ENCODE measurements at regions not wholly inside any gene's neighbourhood (a gene's known extent, or its start where the extent isn't known, plus 50 kb on each side); places are given as distances from the start of the nearest gene placed in this dataset.

- H2AK5ac ChIP-seq (ENCODE audit: low read length, severe bottlenecking): no peak overlapping the region
- 93% methylated on average over 3 of the region's 4 CpGs for WGBS
- no peak overlapping the region for H2BK15ac ChIP-seq (ENCODE audit: low read depth, poor library complexity, severe bottlenecking)
- peak overlapping the region in 1 of 2 experiments; percentile 15 for H2BK12ac ChIP-seq (ENCODE audit: low read length in 2 of 2)
- H3K27me3 ChIP-seq (ENCODE audit: control insufficient read depth in 1 of 2, insufficient read depth in 1 of 2, low read length in 2 of 2): no peaks in the 10 kb centered on the region
- H4K8ac ChIP-seq (ENCODE audit: low read length): no peak overlapping the region
- H3K4ac ChIP-seq (ENCODE audit: low read depth in 1 of 2, low read length in 2 of 2): no peak overlapping the region
- H3K27ac ChIP-seq (ENCODE audit: low read length, poor library complexity, severe bottlenecking): peak overlapping the region; percentile 33
- H4K91ac ChIP-seq (ENCODE audit: low read length): no peak overlapping the region
- H3K18ac ChIP-seq (ENCODE audit: low read depth in 1 of 2, low read length in 2 of 2): no peak overlapping the region
- H3K9me3 ChIP-seq (ENCODE audit: control insufficient read depth, low read length): no peaks in the 10 kb centered on the region
- no peak overlapping the region for H2AFZ ChIP-seq (ENCODE audit: low read depth, low read length)
- no peak overlapping the region for H3K14ac ChIP-seq (ENCODE audit: low read length in 2 of 2)
- no peak overlapping the region for H3K4me2 ChIP-seq (ENCODE audit: low read length, poor library complexity, severe bottlenecking)
- peak; percentile 61 for DNase-seq
- H2BK120ac ChIP-seq (ENCODE audit: low read depth, low read length): no peak overlapping the region
- H3K36me3 ChIP-seq (ENCODE audit: control insufficient read depth in 1 of 2, insufficient read depth in 2 of 2, low read depth in 1 of 2, low read length in 2 of 2): peaks cover 25 to 47% of the 10 kb centered on the region in 2 experiments
- H3K79me1 ChIP-seq (replicated peaks; ENCODE audit: low read length, poor library complexity, severe bottlenecking): peaks cover 13% of the 10 kb centered on the region
- peaks cover 22% of the 10 kb centered on the region for H3K4me1 ChIP-seq (ENCODE audit: control insufficient read depth, insufficient read depth, low read depth, low read length)
- H3K9ac ChIP-seq (ENCODE audit: low read length): peak overlapping the region; percentile 12
- H3K4me3 ChIP-seq (ENCODE audit: insufficient read depth in 1 of 2, low read depth in 1 of 2, low read length in 2 of 2): no peak overlapping the region
- H2BK5ac ChIP-seq (ENCODE audit: low read depth, low read length, poor library complexity, severe bottlenecking): no peak overlapping the region
- no peak overlapping the region for H3K23ac ChIP-seq (ENCODE audit: low read length in 2 of 2)
Observed at GRCh38 chr9:110133608-110134210, 74.2 kb downstream of the C9orf152 start.

- Histone ChIP-seq H3K4me2 (ENCODE audit: low read length, poor library complexity, severe bottlenecking) (no peak overlapping the region), H3K27me3 (ENCODE audit: control insufficient read depth in 1 of 2, insufficient read depth in 1 of 2, low read length in 2 of 2) (no peaks in the 10 kb centered on the region), H3K4me3 (ENCODE audit: insufficient read depth in 1 of 2, low read depth in 1 of 2, low read length in 2 of 2) (no peak overlapping the region), H2BK5ac (ENCODE audit: low read depth, low read length, poor library complexity, severe bottlenecking) (no peak overlapping the region), H3K79me1 (replicated peaks; ENCODE audit: low read length, poor library complexity, severe bottlenecking) (peaks cover 14% of the 10 kb centered on the region), H2BK120ac (ENCODE audit: low read depth, low read length) (no peak overlapping the region), H2BK15ac (ENCODE audit: low read depth, poor library complexity, severe bottlenecking) (no peak overlapping the region), H3K27ac (ENCODE audit: low read length, poor library complexity, severe bottlenecking) (peak overlapping the region; percentile 23), H3K4me1 (ENCODE audit: control insufficient read depth, insufficient read depth, low read depth, low read length) (peaks cover 20% of the 10 kb centered on the region), H3K4ac (ENCODE audit: low read depth in 1 of 2, low read length in 2 of 2) (no peak overlapping the region), H2BK12ac (ENCODE audit: low read length in 2 of 2) (no peak overlapping the region), H2AK5ac (ENCODE audit: low read length, severe bottlenecking) (no peak overlapping the region), H3K9ac (ENCODE audit: low read length) (no peak overlapping the region), H4K8ac (ENCODE audit: low read length) (no peak overlapping the region), H4K91ac (ENCODE audit: low read length) (no peak overlapping the region), H3K18ac (ENCODE audit: low read depth in 1 of 2, low read length in 2 of 2) (peak overlapping the region in 1 of 2 experiments; percentile 13), H3K23ac (ENCODE audit: low read length in 2 of 2) (no peak overlapping the region), H3K14ac (ENCODE audit: low read length in 2 of 2) (no peak overlapping the region), H3K9me3 (ENCODE audit: control insufficient read depth, low read length) (no peaks in the 10 kb centered on the region), H3K36me3 (ENCODE audit: control insufficient read depth in 1 of 2, insufficient read depth in 2 of 2, low read depth in 1 of 2, low read length in 2 of 2) (peaks cover 25 to 53% of the 10 kb centered on the region in 2 experiments), H2AFZ (ENCODE audit: low read depth, low read length) (no peak overlapping the region)
- WGBS: no CpG with 5 or more reads among the region's 1 CpG
- DNase-seq: peak; percentile 69
Observed at GRCh38 chr9:110135846-110136245, 72.1 kb downstream of the C9orf152 start.

GRCh38 chr9:110136802-110137201 is 71.2 kb downstream of the C9orf152 start:
- Histone ChIP-seq H2BK12ac (ENCODE audit: low read length in 2 of 2) (no peak overlapping the region), H3K27me3 (ENCODE audit: control insufficient read depth in 1 of 2, insufficient read depth in 1 of 2, low read length in 2 of 2) (no peaks in the 10 kb centered on the region), H3K14ac (ENCODE audit: low read length in 2 of 2) (no peak overlapping the region), H3K9me3 (ENCODE audit: control insufficient read depth, low read length) (no peaks in the 10 kb centered on the region), H4K8ac (ENCODE audit: low read length) (no peak overlapping the region), H2BK120ac (ENCODE audit: low read depth, low read length) (no peak overlapping the region), H2AK5ac (ENCODE audit: low read length, severe bottlenecking) (no peak overlapping the region), H3K36me3 (ENCODE audit: control insufficient read depth in 1 of 2, insufficient read depth in 2 of 2, low read depth in 1 of 2, low read length in 2 of 2) (peaks cover 25 to 56% of the 10 kb centered on the region in 2 experiments), H3K79me1 (replicated peaks; ENCODE audit: low read length, poor library complexity, severe bottlenecking) (peaks cover 14% of the 10 kb centered on the region), H3K4me3 (ENCODE audit: insufficient read depth in 1 of 2, low read depth in 1 of 2, low read length in 2 of 2) (no peak overlapping the region), H3K9ac (ENCODE audit: low read length) (no peak overlapping the region), H2BK15ac (ENCODE audit: low read depth, poor library complexity, severe bottlenecking) (peak overlapping the region; percentile 15), H3K4me1 (ENCODE audit: control insufficient read depth, insufficient read depth, low read depth, low read length) (peaks cover 22% of the 10 kb centered on the region), H3K23ac (ENCODE audit: low read length in 2 of 2) (no peak overlapping the region), H4K91ac (ENCODE audit: low read length) (no peak overlapping the region), H2AFZ (ENCODE audit: low read depth, low read length) (no peak overlapping the region), H3K4me2 (ENCODE audit: low read length, poor library complexity, severe bottlenecking) (no peak overlapping the region), H3K27ac (ENCODE audit: low read length, poor library complexity, severe bottlenecking) (no peak overlapping the region), H3K18ac (ENCODE audit: low read depth in 1 of 2, low read length in 2 of 2) (no peak overlapping the region), H3K4ac (ENCODE audit: low read depth in 1 of 2, low read length in 2 of 2) (no peak overlapping the region), H2BK5ac (ENCODE audit: low read depth, low read length, poor library complexity, severe bottlenecking) (no peak overlapping the region)
- 94% methylated on average over 11 of the region's 11 CpGs for WGBS
- no peak for DNase-seq

- Histone ChIP-seq H3K27ac (ENCODE audit: low read length, poor library complexity, severe bottlenecking) (no peak overlapping the region), H2BK15ac (ENCODE audit: low read depth, poor library complexity, severe bottlenecking) (no peak overlapping the region), H3K18ac (ENCODE audit: low read depth in 1 of 2, low read length in 2 of 2) (peak overlapping the region in 1 of 2 experiments; percentile 3), H2BK5ac (ENCODE audit: low read depth, low read length, poor library complexity, severe bottlenecking) (no peak overlapping the region), H3K79me1 (replicated peaks; ENCODE audit: low read length, poor library complexity, severe bottlenecking) (peaks cover 14% of the 10 kb centered on the region), H3K4ac (ENCODE audit: low read depth in 1 of 2, low read length in 2 of 2) (no peak overlapping the region), H3K27me3 (ENCODE audit: control insufficient read depth in 1 of 2, insufficient read depth in 1 of 2, low read length in 2 of 2) (no peaks in the 10 kb centered on the region), H3K4me1 (ENCODE audit: control insufficient read depth, insufficient read depth, low read depth, low read length) (peaks cover 19% of the 10 kb centered on the region), H2AK5ac (ENCODE audit: low read length, severe bottlenecking) (no peak overlapping the region), H3K14ac (ENCODE audit: low read length in 2 of 2) (no peak overlapping the region), H3K36me3 (ENCODE audit: control insufficient read depth in 1 of 2, insufficient read depth in 2 of 2, low read depth in 1 of 2, low read length in 2 of 2) (peaks cover 25 to 57% of the 10 kb centered on the region in 2 experiments), H2BK12ac (ENCODE audit: low read length in 2 of 2) (no peak overlapping the region), H4K8ac (ENCODE audit: low read length) (no peak overlapping the region), H2AFZ (ENCODE audit: low read depth, low read length) (no peak overlapping the region), H3K4me3 (ENCODE audit: insufficient read depth in 1 of 2, low read depth in 1 of 2, low read length in 2 of 2) (no peak overlapping the region), H3K23ac (ENCODE audit: low read length in 2 of 2) (no peak overlapping the region), H2BK120ac (ENCODE audit: low read depth, low read length) (no peak overlapping the region), H4K91ac (ENCODE audit: low read length) (no peak overlapping the region), H3K9ac (ENCODE audit: low read length) (peak overlapping the region; percentile 64), H3K4me2 (ENCODE audit: low read length, poor library complexity, severe bottlenecking) (no peak overlapping the region), H3K9me3 (ENCODE audit: control insufficient read depth, low read length) (no peaks in the 10 kb centered on the region)
- DNase-seq: no peak
- WGBS: 89% methylated on average over 1 of the region's 4 CpGs
Observed at GRCh38 chr9:110140276-110140675, 67.7 kb downstream of the C9orf152 start.
